ENCODE measurements at regions not wholly inside any gene's neighbourhood (a gene's known extent, or its start where the extent isn't known, plus 50 kb on each side); places are given as distances from the start of the nearest gene placed in this dataset.

DNA sequence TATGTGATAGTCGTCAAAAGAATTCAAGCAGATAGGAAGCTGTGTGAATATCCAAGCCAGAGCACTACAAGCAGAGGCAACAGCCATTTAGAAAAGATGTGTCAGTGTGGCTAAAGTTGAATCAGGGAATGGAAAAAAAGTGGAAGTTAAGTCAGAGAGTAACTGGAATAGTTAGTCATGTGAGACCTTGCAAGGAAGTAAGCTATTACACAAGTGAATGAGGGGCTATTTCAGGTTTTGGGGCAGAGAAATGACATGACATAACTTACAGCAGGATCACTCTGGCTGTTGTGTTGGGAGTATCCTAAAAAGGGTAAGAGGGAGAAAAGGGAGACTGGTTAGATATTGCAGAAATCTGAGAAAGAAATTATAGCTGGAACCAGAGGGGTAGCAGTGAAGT lies 236.6 kb upstream of the PCDH18 start:
- ChIA-PET POLR2A (no interaction called here), CTCF (no interaction called here)
- no peak for TF ChIP-seq CTCF (IDR thresholded peaks at IDR 0.05; ENCODE audit: control extremely low read depth, extremely low read depth, low read depth, missing control alignments)
- no peak for DNase-seq (ENCODE audit: extremely low spot score)

DNA sequence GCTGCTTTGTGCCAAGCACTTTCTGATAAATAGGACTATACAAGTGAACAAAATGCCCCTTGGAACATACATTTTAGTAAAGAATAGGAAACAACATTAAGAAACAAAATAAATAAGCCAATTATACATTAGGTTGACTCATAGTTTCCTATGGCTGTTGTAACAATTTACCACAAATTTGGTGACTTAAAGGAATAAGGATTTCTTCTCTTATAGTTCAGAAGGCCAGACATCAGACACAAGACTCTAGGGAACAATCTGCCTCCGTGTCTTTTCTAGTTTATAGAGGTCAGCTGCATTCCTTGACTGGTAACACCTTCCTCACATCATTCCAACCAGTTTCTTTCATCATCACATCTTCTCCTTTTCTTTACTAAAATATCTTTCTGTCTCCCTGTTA lies 235.9 kb upstream of the PCDH18 start:
- ChIA-PET POLR2A (no interaction called here), CTCF (interaction anchor here (1.2 kb wide), 1 partner anchor 11 kb away, joined by 3 read pairs; no protein-coding TSS in a partner anchor)
- no peak for TF ChIP-seq CTCF (IDR thresholded peaks at IDR 0.05; ENCODE audit: control extremely low read depth, extremely low read depth, low read depth, missing control alignments)
- DNase-seq (ENCODE audit: extremely low spot score): no peak

DNA sequence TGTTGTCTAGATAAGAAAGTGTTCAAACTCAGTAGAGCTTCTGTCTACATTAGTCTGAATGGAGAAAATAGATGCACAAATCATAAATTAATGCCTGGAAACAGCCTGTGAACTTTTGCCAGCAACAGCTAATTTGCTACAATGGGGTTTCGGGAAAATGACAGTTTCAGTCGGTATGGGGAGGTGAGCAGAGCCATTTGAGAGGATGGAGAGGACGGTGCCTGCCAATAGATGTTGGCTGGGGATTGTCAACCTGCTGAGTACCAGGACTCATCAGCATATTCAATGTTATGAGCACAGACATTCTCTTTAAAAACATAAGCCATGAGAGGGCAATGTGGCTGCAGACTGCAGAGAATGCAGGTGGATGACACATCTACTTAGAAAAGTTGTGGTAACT lies 230.3 kb upstream of the PCDH18 start:
- CTCF ChIA-PET: no interaction called here
- POLR2A ChIA-PET: no interaction called here
- no peak for DNase-seq (ENCODE audit: extremely low spot score)
- no peak for TF ChIP-seq CTCF (IDR thresholded peaks at IDR 0.05; ENCODE audit: control extremely low read depth, extremely low read depth, low read depth, missing control alignments)

GRCh38 chr4:137754652-137755471 lies 222.6 kb upstream of the PCDH18 start:
- ChIA-PET CTCF (no interaction called here), POLR2A (no interaction called here)
- no peak for DNase-seq (ENCODE audit: extremely low spot score)
- no peak for TF ChIP-seq CTCF (IDR thresholded peaks at IDR 0.05; ENCODE audit: control extremely low read depth, extremely low read depth, low read depth, missing control alignments)

GRCh38 chr4:137749466-137749865 lies 217.2 kb upstream of the PCDH18 start:
- no peak for TF ChIP-seq CTCF (IDR thresholded peaks at IDR 0.05; ENCODE audit: control extremely low read depth, extremely low read depth, low read depth, missing control alignments)
- CTCF ChIA-PET: no interaction called here

GRCh38 chr4:137748616-137749015 lies 216.3 kb upstream of the PCDH18 start:
- CTCF ChIA-PET: no interaction called here
- no peak for DNase-seq (ENCODE audit: extremely low spot score)
- POLR2A ChIA-PET: no interaction called here
- TF ChIP-seq CTCF (IDR thresholded peaks at IDR 0.05; ENCODE audit: control extremely low read depth, extremely low read depth, low read depth, missing control alignments): no peak

More at GRCh38 chr4:137749466-137749865, 217.2 kb upstream of the PCDH18 start:
- DNase-seq (ENCODE audit: extremely low spot score): no peak
- POLR2A ChIA-PET: no interaction called here
